SK-N-SH (cell line): ENCODE measurements at regions not wholly inside any gene's neighbourhood (a gene's known extent, or its start where the extent isn't known, plus 50 kb on each side); places are given as distances from the start of the nearest gene placed in this dataset.

Experiments used
- CTCF ChIA-PET: fragments of 300-600, 350-600 bp; formaldehyde crosslinking; extraction: SDS; loops from one replicate; lab custom pipeline; 2021; lab: Yijun Ruan, JAX
- POLR2A ChIA-PET: fragments of 350-600 bp; sonication (Branson Sonifier 250); formaldehyde crosslinking; extraction: SDS; loops from one replicate; lab custom pipeline; 2020; ENCODE audit warnings: antibody characterized with exemption, inconsistent platforms; lab: Yijun Ruan, JAX
- DNase-seq: peaks from one replicate; pipeline ENCODE4 v3.0.0; 2012
- H2AFZ ChIP-seq: fragments of 200-600 bp; sonication (generic); 2 replicates; pipeline ENCODE4 v1.8.1; 2016; ENCODE audit warnings: antibody characterized with exemption, mild to moderate bottlenecking, low read depth
- H3F3A ChIP-seq: fragments of 200-600 bp; sonication (generic); replicated peaks from 2 replicates; pipeline ENCODE3; 2016; ENCODE audit warnings: antibody characterized with exemption, mild to moderate bottlenecking; ENCODE audit not compliant: insufficient read depth
- H3K27ac ChIP-seq, 2 experiments: fragments of 200-500 bp in 1 of 2; fragments of 200-600 bp in 1 of 2; sonication (Bioruptor generic) in 1 of 2; sonication (generic), shearing (Covaris generic) in 1 of 2; 2 replicates each; pipeline versions ENCODE4 v1.5.1 to v1.6.1; 2014 to 2016; ENCODE audit warnings: low read depth in 2 of 2, inconsistent platforms in 1 of 2, low read length in 1 of 2, mild to moderate bottlenecking in 1 of 2, mixed read lengths in 1 of 2
- H3K27me3 ChIP-seq: fragments of 200-600 bp; sonication (generic), shearing (Covaris generic); 2 replicates; pipeline ENCODE4 v1.6.1; 2016; ENCODE audit warnings: mixed run types; ENCODE audit not compliant: insufficient read depth
- H3K36me3 ChIP-seq, 2 experiments: fragments of 200-500 bp in 1 of 2; fragments of 200-600 bp in 1 of 2; sonication (Bioruptor generic) in 1 of 2; sonication (generic) in 1 of 2; replicated peaks in 1 of 2; 2 replicates each; pipeline versions ENCODE3 to v1.5.1; 2014 to 2016; ENCODE audit warnings: low read length in 1 of 2, mild to moderate bottlenecking in 1 of 2; ENCODE audit not compliant: insufficient read depth in 2 of 2, control insufficient read depth in 1 of 2
- H3K4me1 ChIP-seq, 2 experiments: fragments of 200-500 bp in 1 of 2; fragments of 200-600 bp in 1 of 2; sonication (Bioruptor generic) in 1 of 2; sonication (generic), shearing (Covaris generic) in 1 of 2; 2 replicates each; pipeline versions ENCODE4 v1.5.1 to v1.6.1; 2014 to 2016; ENCODE audit warnings: low read depth in 1 of 2, low read length in 1 of 2, mixed run types in 1 of 2; ENCODE audit not compliant: insufficient read depth in 2 of 2, control insufficient read depth in 1 of 2
- H3K4me2 ChIP-seq: fragments of 200-600 bp; sonication (generic), shearing (Covaris generic); 2 replicates; pipeline ENCODE4 v1.6.1; 2017; ENCODE audit warnings: mixed run types
- H3K4me3 ChIP-seq, 2 experiments: fragments of 200-500 bp in 1 of 2; fragments of 200-600 bp in 1 of 2; sonication (Bioruptor generic) in 1 of 2; sonication (generic), shearing (Covaris generic) in 1 of 2; 2 replicates each; pipeline versions ENCODE4 v1.5.1 to v1.8.1; 2014 to 2016; ENCODE audit warnings: low read depth in 2 of 2, inconsistent platforms in 1 of 2, low read length in 1 of 2, mild to moderate bottlenecking in 1 of 2, mixed read lengths in 1 of 2, moderate library complexity in 1 of 2
- H3K79me2 ChIP-seq: fragments of 200-600 bp; sonication (generic); 2 replicates; pipeline ENCODE4 v1.8.1; 2017; ENCODE audit warnings: mild to moderate bottlenecking; ENCODE audit not compliant: insufficient read depth
- H3K9ac ChIP-seq: fragments of 200-600 bp; sonication (generic); 2 replicates; pipeline ENCODE4 v1.6.1; 2017; ENCODE audit warnings: mixed run types
- H3K9me2 ChIP-seq: fragments of 200-600 bp; sonication (generic); 2 replicates; pipeline ENCODE4 v1.6.1; 2017; ENCODE audit warnings: mixed run types
- H3K9me3 ChIP-seq: fragments of 200-600 bp; sonication (generic); 2 replicates; pipeline ENCODE4 v1.6.1; 2017; ENCODE audit warnings: mixed run types, mild to moderate bottlenecking, moderate library complexity
- H4K20me1 ChIP-seq: fragments of 200-600 bp; sonication (generic); 2 replicates; pipeline ENCODE4 v1.6.1; 2017; ENCODE audit warnings: mild to moderate bottlenecking, mixed run types; ENCODE audit not compliant: insufficient read depth
- CHD2 ChIP-seq: fragments of 150-350 bp; IDR thresholded peaks from 2 replicates; pipeline ENCODE4 v1.6.1; 2018; ENCODE audit warnings: low read length; ENCODE audit not compliant: partially characterized antibody
- ELF1 ChIP-seq: IDR thresholded peaks from 2 replicates; pipeline ENCODE4 v1.4.0; 2012
- FOXJ3 ChIP-seq: sonication (generic); formaldehyde crosslinking; IDR thresholded peaks from 2 replicates; pipeline ENCODE4 v1.5.1; 2020; ENCODE audit warnings: mild to moderate bottlenecking, missing genetic modification reagents
- GATA2 ChIP-seq: sonication (generic); formaldehyde crosslinking; IDR thresholded peaks from 2 replicates; pipeline ENCODE4 v1.5.0; 2020; ENCODE audit warnings: mild to moderate bottlenecking, missing genetic modification reagents
- JUND ChIP-seq: IDR thresholded peaks from 2 replicates; pipeline ENCODE4 v1.4.0; 2012
- MEF2A ChIP-seq: IDR thresholded peaks from 2 replicates; pipeline ENCODE4 v1.4.0; 2012; ENCODE audit warnings: low read depth, borderline replicate concordance
- MXI1 ChIP-seq: IDR thresholded peaks from 2 replicates; pipeline ENCODE4 v1.6.1; 2012; ENCODE audit warnings: mild to moderate bottlenecking, low read depth, low read length, improper control_type of control experiment
- NFIC ChIP-seq: IDR thresholded peaks from 2 replicates; pipeline ENCODE4 v1.4.0; 2012; ENCODE audit warnings: borderline replicate concordance
- NRF1 ChIP-seq: IDR thresholded peaks from 2 replicates; pipeline ENCODE4 v1.6.1; 2012; ENCODE audit warnings: low read depth, mild to moderate bottlenecking, low read length
- POLR2AphosphoS5 ChIP-seq: IDR thresholded peaks from 2 replicates; pipeline ENCODE4 v1.6.1; 2012; ENCODE audit warnings: low read depth, low read length
- REST ChIP-seq: IDR thresholded peaks from 2 replicates; pipeline ENCODE4 v1.6.1; 2012; ENCODE audit warnings: mild to moderate bottlenecking, low read depth, low read length, moderate library complexity
- RFX5 ChIP-seq: IDR thresholded peaks from 2 replicates; pipeline ENCODE4 v1.6.1; 2012; ENCODE audit warnings: mild to moderate bottlenecking, improper control_type of control experiment, low read length
- RXRA ChIP-seq: IDR thresholded peaks from 2 replicates; pipeline ENCODE4 v1.4.0; 2012; ENCODE audit warnings: low read depth, mild to moderate bottlenecking, borderline replicate concordance
- SIN3A ChIP-seq: IDR thresholded peaks from 2 replicates; pipeline ENCODE4 v1.6.1; 2012; ENCODE audit warnings: low read depth, mild to moderate bottlenecking, low read length, moderate library complexity, borderline replicate concordance
- TAF1 ChIP-seq: IDR thresholded peaks from 2 replicates; pipeline ENCODE4 v1.6.1; 2012; ENCODE audit warnings: low read depth, mild to moderate bottlenecking, low read length, moderate library complexity, borderline replicate concordance
- TCF12 ChIP-seq: IDR thresholded peaks from 2 replicates; pipeline ENCODE4 v1.4.0; 2012
- TEAD4 ChIP-seq: IDR thresholded peaks from 2 replicates; pipeline ENCODE4 v1.4.0; 2012; ENCODE audit warnings: mild to moderate bottlenecking, borderline replicate concordance; ENCODE audit not compliant: insufficient read depth
- YY1 ChIP-seq: IDR thresholded peaks from 2 replicates; pipeline ENCODE4 v1.4.0; 2012; ENCODE audit warnings: low read depth, mild to moderate bottlenecking
- WGBS: methylation state at CpG from one replicate; pipeline ENCODE4 v1.1.6; 2017; ENCODE audit warnings: low lambda C conversion rate; 5-methylcytosine and 5-hydroxymethylcytosine counted together
- TF ChIP-seq, protein P1 (sequence below): IDR thresholded peaks from 2 replicates; pipeline ENCODE4; 2012

- POLR2A ChIA-PET, result no interaction called here
Measured at GRCh38 chr12:126396536-126396935, 1331.3 kb downstream of the AACS start.

More at GRCh38 chr12:126396536-126396935, 1331.3 kb downstream of the AACS start:
- TF ChIP-seq ELF1, result no peak
- no peak for TF ChIP-seq SIN3A
- TF ChIP-seq GATA2 (CRISPR knock-in tag), result no peak
- no peak for TF ChIP-seq TAF1
- TF ChIP-seq JUND, result no peak
- TF ChIP-seq CHD2, result no peak
- no peak for TF ChIP-seq MEF2A
- TF ChIP-seq, protein P1, sequence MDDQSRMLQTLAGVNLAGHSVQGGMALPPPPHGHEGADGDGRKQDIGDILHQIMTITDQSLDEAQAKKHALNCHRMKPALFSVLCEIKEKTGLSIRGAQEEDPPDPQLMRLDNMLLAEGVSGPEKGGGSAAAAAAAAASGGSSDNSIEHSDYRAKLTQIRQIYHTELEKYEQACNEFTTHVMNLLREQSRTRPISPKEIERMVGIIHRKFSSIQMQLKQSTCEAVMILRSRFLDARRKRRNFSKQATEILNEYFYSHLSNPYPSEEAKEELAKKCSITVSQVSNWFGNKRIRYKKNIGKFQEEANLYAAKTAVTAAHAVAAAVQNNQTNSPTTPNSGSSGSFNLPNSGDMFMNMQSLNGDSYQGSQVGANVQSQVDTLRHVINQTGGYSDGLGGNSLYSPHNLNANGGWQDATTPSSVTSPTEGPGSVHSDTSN, result no peak
- TF ChIP-seq REST, result no peak
- no peak for TF ChIP-seq RFX5
- TF ChIP-seq FOXJ3 (CRISPR knock-in tag), result no peak
- TF ChIP-seq NRF1, result no peak
- no peak for TF ChIP-seq TCF12
- TF ChIP-seq YY1, result no peak
- TF ChIP-seq RXRA, result no peak
- no peak for TF ChIP-seq MXI1
- no peak for TF ChIP-seq NFIC
- no peak for TF ChIP-seq TEAD4
- no peak for TF ChIP-seq POLR2AphosphoS5
- no peak overlapping the region for H3K27ac ChIP-seq
- CTCF ChIA-PET, result no interaction called here
- H3K27me3 ChIP-seq, result no peaks in the 10 kb centered on the region
- no peak overlapping the region for H2AFZ ChIP-seq
- H3K36me3 ChIP-seq, result no peaks in the 10 kb centered on the region
- no peak overlapping the region for H3K4me2 ChIP-seq
- no peak overlapping the region for H3K9ac ChIP-seq
- H3K4me1 ChIP-seq, result no peaks in the 10 kb centered on the region; a peak in 1 of 4 replicates
- no peaks in the 10 kb centered on the region for H3K79me2 ChIP-seq
- H3K9me3 ChIP-seq, result no peaks in the 10 kb centered on the region
- 66% methylated on average over 6 of the region's 6 CpGs for WGBS
- H4K20me1 ChIP-seq, result no peaks in the 10 kb centered on the region
- DNase-seq, result no peak
- H3K9me2 ChIP-seq, result no peaks in the 10 kb centered on the region
- H3F3A ChIP-seq, result no peaks in the 10 kb centered on the region
- no peak overlapping the region for H3K4me3 ChIP-seq
